ENCODE measurements at regions not wholly inside any gene's neighbourhood (a gene's known extent, or its start where the extent isn't known, plus 50 kb on each side); places are given as distances from the start of the nearest gene placed in this dataset.

- no peak for TF ChIP-seq CTCF (IDR thresholded peaks at IDR 0.05; ENCODE audit: insufficient read depth, low read length, severe bottlenecking)
- no peak for FAIRE-seq
- no peak overlapping the region for H3K4me3 ChIP-seq (ENCODE audit: low read depth, low read length)
- no peaks in the 10 kb centered on the region for H3K36me3 ChIP-seq (ENCODE audit: control insufficient read depth, insufficient read depth, low read length)
- H3K27me3 ChIP-seq (ENCODE audit: control insufficient read depth, insufficient read depth, low read length) = no peaks in the 10 kb centered on the region
- DNase-seq (ENCODE audit: low read depth) = no peak
These were observed 54.5 kb upstream of the FNDC3B start for GRCh38 chr3:171984883-171985282.

- Histone ChIP-seq H3K36me3 (ENCODE audit: control insufficient read depth, insufficient read depth, low read length) (no peaks in the 10 kb centered on the region), H3K27me3 (ENCODE audit: control insufficient read depth, insufficient read depth, low read length) (no peaks in the 10 kb centered on the region), H3K4me3 (ENCODE audit: low read depth, low read length) (no peak overlapping the region)
- no peak for FAIRE-seq
- TF ChIP-seq CTCF (IDR thresholded peaks at IDR 0.05; ENCODE audit: insufficient read depth, low read length, severe bottlenecking) = no peak
- no peak for DNase-seq (ENCODE audit: low read depth)
These were observed 53.2 kb upstream of the FNDC3B start for GRCh38 chr3:171986176-171986575.

GRCh38 chr3:171986757-171987518 is 52.4 kb upstream of the FNDC3B start:
- H3K27me3 ChIP-seq (ENCODE audit: control insufficient read depth, insufficient read depth, low read length) = no peaks in the 10 kb centered on the region
- no peak for FAIRE-seq
- no peak for TF ChIP-seq CTCF (IDR thresholded peaks at IDR 0.05; ENCODE audit: insufficient read depth, low read length, severe bottlenecking)

More at GRCh38 chr3:171986757-171987518, 52.4 kb upstream of the FNDC3B start:
- Histone ChIP-seq H3K4me3 (ENCODE audit: low read depth, low read length) (no peak overlapping the region), H3K36me3 (ENCODE audit: control insufficient read depth, insufficient read depth, low read length) (no peaks in the 10 kb centered on the region)
- DNase-seq (ENCODE audit: low read depth) = no peak

All from bronchial epithelial cell (primary cell).